Motor neuron (in vitro differentiated cells): ENCODE measurements at regions not wholly inside any gene's neighbourhood (a gene's known extent, or its start where the extent isn't known, plus 50 kb on each side); places are given as distances from the start of the nearest gene placed in this dataset.

Experiments used
- ATAC-seq, 8 experiments: fragments of 200-7000 bp; cut with Tn5 transposase; replicated peaks in 6 of 8; 2 replicates each; pipeline ENCODE4 v1.8.0; 2021; ENCODE audit warnings: mild to moderate bottlenecking in 8 of 8, moderate library complexity in 8 of 8
- H3K27ac ChIP-seq, 2 donors: fragments of 250-450 bp; sonication (Bioruptor Pico); 2 replicates each; pipeline ENCODE4 v1.9.0; 2021; ENCODE audit warnings: antibody characterized with exemption in 2 of 2, mild to moderate bottlenecking in 2 of 2, moderate library complexity in 1 of 2
- H3K4me1 ChIP-seq, 2 donors: fragments of 250-450 bp; sonication (Bioruptor Pico); replicated peaks in 1 of 2; 2 replicates each; pipeline ENCODE4 v1.6.1; 2021; ENCODE audit warnings: antibody characterized with exemption in 2 of 2, mild to moderate bottlenecking in 2 of 2, moderate library complexity in 1 of 2
- H3K4me3 ChIP-seq, 5 donors: fragments of 250-450 bp; sonication (Bioruptor Pico); 2 replicates each; pipeline ENCODE4 v1.9.0; 2021; ENCODE audit warnings: antibody characterized with exemption in 5 of 5, mild to moderate bottlenecking in 5 of 5, moderate library complexity in 4 of 5
- WGBS, 10 experiments: fragments of 450-650 bp; shearing (Covaris generic); methylation state at CpG; one replicate each; pipeline ENCODE4 v1.0.0; 2022; 5-methylcytosine and 5-hydroxymethylcytosine counted together
- in situ Hi-C, 9 experiments: fragments of 400-800 bp; cut with MboI; loops; one replicate each; pipeline ENCODE4 v1.15.0; 2021; ENCODE audit warnings: low sequenced_read_pairs in 9 of 9, low pct_unique_long_range_greater_than_20kb in 2 of 9; ENCODE audit not compliant: unreplicated experiment in 9 of 9

GRCh38 chr18:56142001-56142400 lies 496.4 kb downstream of the TXNL1 start:
- ATAC-seq, result no peak
- Histone ChIP-seq H3K4me1 (no peaks in the 10 kb centered on the region), H3K4me3 (no peak overlapping the region), H3K27ac (no peak overlapping the region)
- WGBS, 10 experiments, result 46 to 100% (median 87%) methylated on average over 2 of the region's 2 CpGs; no CpG with 5 or more reads in 2 of the 10 experiments
- in situ Hi-C loops, result no loop called here

GRCh38 chr18:56139792-56140254 lies 498.6 kb downstream of the TXNL1 start:
- WGBS, 10 experiments, result 71 to 100% (median 88%) methylated on average over 1 to 6 of the region's 8 CpGs; no CpG with 5 or more reads in 4 of the 10 experiments
- no peak overlapping the region for H3K27ac ChIP-seq
- H3K4me1 ChIP-seq, result no peaks in the 10 kb centered on the region
- H3K4me3 ChIP-seq, result no peak overlapping the region
- in situ Hi-C loops, result no loop called here
- peak in 1 of 8 experiments; percentile 86 for ATAC-seq

GRCh38 chr18:56139372-56139771 lies 499.0 kb downstream of the TXNL1 start:
- ATAC-seq, result no peak

GRCh38 chr18:56136105-56136504 lies 502.3 kb downstream of the TXNL1 start:
- no peaks in the 10 kb centered on the region for H3K4me1 ChIP-seq
- ATAC-seq, result peak in 1 of 8 experiments; percentile 36
- in situ Hi-C loops, result no loop called here
- no peak overlapping the region for H3K27ac ChIP-seq
- 42 to 100% (median 83%) methylated on average over 1 to 2 of the region's 2 CpGs; no CpG with 5 or more reads in 1 of the 10 experiments for WGBS, 10 experiments
- no peak overlapping the region for H3K4me3 ChIP-seq

More at GRCh38 chr18:56139372-56139771, 499.0 kb downstream of the TXNL1 start:
- no peaks in the 10 kb centered on the region for H3K4me1 ChIP-seq
- no peak overlapping the region for H3K4me3 ChIP-seq
- in situ Hi-C loops, result no loop called here
- no peak overlapping the region for H3K27ac ChIP-seq

- no peak for ATAC-seq
- Histone ChIP-seq H3K4me1 (no peaks in the 10 kb centered on the region), H3K4me3 (no peak overlapping the region), H3K27ac (no peak overlapping the region)
- WGBS, 10 experiments, result 71 to 100% (median 95%) methylated on average over 1 to 2 of the region's 2 CpGs
- in situ Hi-C loops, result no loop called here
Observed at GRCh38 chr18:56130481-56130880, 507.9 kb downstream of the TXNL1 start.

- H3K27ac ChIP-seq, result no peak overlapping the region
- in situ Hi-C loops, result no loop called here
- 0 to 100% (median 67%) methylated on average over 1 to 2 of the region's 2 CpGs for WGBS, 10 experiments
- ATAC-seq, result no peak
- H3K4me1 ChIP-seq, result no peaks in the 10 kb centered on the region
- H3K4me3 ChIP-seq, result no peak overlapping the region
Observed at GRCh38 chr18:56128153-56128791, 510.1 kb downstream of the TXNL1 start.

GRCh38 chr18:56127322-56128099 lies 510.9 kb downstream of the TXNL1 start:
- no peaks in the 10 kb centered on the region for H3K4me1 ChIP-seq
- H3K4me3 ChIP-seq, result no peak overlapping the region
- H3K27ac ChIP-seq, result no peak overlapping the region
- no peak for ATAC-seq
- in situ Hi-C loops, result no loop called here
- 10 to 100% (median 85%) methylated on average over 1 to 5 of the region's 5 CpGs for WGBS, 10 experiments

GRCh38 chr18:56124186-56124585 lies 514.2 kb downstream of the TXNL1 start:
- in situ Hi-C loops, result no loop called here
- H3K27ac ChIP-seq, result no peak overlapping the region
- H3K4me3 ChIP-seq, result no peak overlapping the region
- WGBS, 10 experiments, result 0 to 100% (median 84%) methylated on average over 1 to 2 of the region's 2 CpGs
- peak in 3 of 8 experiments; percentile 70 to 93 (median 82) for ATAC-seq
- peaks cover 4 to 13% of the 10 kb centered on the region in 2 donors for H3K4me1 ChIP-seq

- no peak for ATAC-seq
- H3K27ac ChIP-seq, result no peak overlapping the region
- 60 to 100% (median 83%) methylated on average over 1 of the region's 1 CpG; no CpG with 5 or more reads in 1 of the 10 experiments for whole genome bisulfite sequencing, 10 experiments
- no peak overlapping the region for H3K4me3 ChIP-seq
- H3K4me1 ChIP-seq, result peaks cover 25 to 35% of the 10 kb centered on the region in 2 donors
- in situ Hi-C loops, result no loop called here
Observed at GRCh38 chr18:56121669-56122068, 516.7 kb downstream of the TXNL1 start.

GRCh38 chr18:56120782-56121181 lies 517.6 kb downstream of the TXNL1 start:
- WGBS, 10 experiments, result 0 to 100% (median 76%) methylated on average over 1 to 3 of the region's 3 CpGs
- ATAC-seq, result peak in 1 of 8 experiments; percentile 85
- in situ Hi-C loops, result no loop called here
- Histone ChIP-seq H3K4me3 (no peak overlapping the region), H3K27ac (no peak overlapping the region), H3K4me1 (peaks cover 26 to 35% of the 10 kb centered on the region in 2 donors)

- no peak overlapping the region for H3K4me3 ChIP-seq
- in situ Hi-C loops, result no loop called here
Observed at GRCh38 chr18:56119681-56120080, 518.7 kb downstream of the TXNL1 start.

GRCh38 chr18:56118422-56118821 lies 520.0 kb downstream of the TXNL1 start:
- ATAC-seq, result peak in 5 of 8 experiments; percentile 46 to 98 (median 86)
- in situ Hi-C loops, result no loop called here
- H3K4me1 ChIP-seq, result peaks cover 27 to 35% of the 10 kb centered on the region in 2 donors
- no peak overlapping the region for H3K4me3 ChIP-seq
- H3K27ac ChIP-seq, result no peak overlapping the region
- whole genome bisulfite sequencing, 10 experiments, result 0 to 67% (median 41%) methylated on average over 1 to 2 of the region's 2 CpGs; no CpG with 5 or more reads in 3 of the 10 experiments

More at GRCh38 chr18:56119681-56120080, 518.7 kb downstream of the TXNL1 start:
- Histone ChIP-seq H3K4me1 (peaks cover 26 to 35% of the 10 kb centered on the region in 2 donors), H3K27ac (no peak overlapping the region)
- ATAC-seq, result no peak
- 38 to 100% (median 95%) methylated on average over 1 to 4 of the region's 4 CpGs; no CpG with 5 or more reads in 3 of the 10 experiments for WGBS, 10 experiments
